ENCODE measurements at regions not wholly inside any gene's neighbourhood (a gene's known extent, or its start where the extent isn't known, plus 50 kb on each side); places are given as distances from the start of the nearest gene placed in this dataset.
A peak's percentile ranks its signal among the peaks of the same experiment; 100 is the strongest.
"Not testable (repeated sequence)": the region's sequence is repeated elsewhere in the genome, so short reads cannot be mapped to it uniquely, and the experiment has no call there.

GRCh38 chr16:29355339-29356059 lies 51.0 kb downstream of the NPIPB11 start:
- not testable (repeated sequence) for DNase-seq (ENCODE audit: low read depth)

DNA sequence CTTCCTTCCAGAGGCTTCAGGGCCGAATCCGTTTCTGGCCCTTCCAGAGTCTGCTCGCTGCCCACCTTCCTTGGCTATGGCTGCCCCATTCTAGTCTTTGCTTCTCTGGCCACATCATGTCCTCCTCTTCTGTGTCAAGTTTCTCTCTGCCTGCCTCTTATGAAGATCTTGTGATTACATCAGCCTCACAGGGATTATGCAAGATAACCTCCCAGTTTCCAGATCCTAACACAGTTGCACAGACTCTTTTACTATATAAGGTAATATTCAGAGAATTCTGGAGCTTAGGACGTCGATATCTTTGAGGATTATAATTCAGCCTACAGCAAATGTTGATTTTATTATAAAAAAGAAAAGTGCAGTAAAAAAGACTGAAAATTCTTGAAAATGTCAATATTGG lies 52.1 kb downstream of the NPIPB11 start:
- DNase-seq (ENCODE audit: low read depth): not testable (repeated sequence)

DNA sequence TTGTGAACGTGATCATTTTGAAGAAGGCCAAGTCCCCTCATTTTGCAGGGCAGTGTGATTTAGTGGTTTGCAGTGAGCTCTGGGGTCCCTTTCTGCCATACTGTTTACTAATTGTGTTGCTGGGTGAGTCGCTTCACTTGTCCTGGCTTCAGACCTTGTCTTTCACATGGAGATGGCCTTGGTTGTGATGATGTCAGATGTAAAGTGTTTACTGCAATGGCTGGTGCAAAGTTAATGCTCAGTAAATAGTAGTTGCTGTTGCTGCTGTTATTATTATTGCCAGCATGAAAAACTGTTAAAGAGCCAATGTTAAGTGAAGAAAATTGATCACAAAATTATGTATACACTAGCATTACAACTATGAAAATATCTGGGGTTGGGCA lies 53.9 kb downstream of the NPIPB11 start:
- not testable (repeated sequence) for DNase-seq (ENCODE audit: low read depth)

GRCh38 chr16:29351970-29352616 lies 54.4 kb downstream of the NPIPB11 start:
- DNase-seq (ENCODE audit: low read depth): not testable (repeated sequence)

DNA sequence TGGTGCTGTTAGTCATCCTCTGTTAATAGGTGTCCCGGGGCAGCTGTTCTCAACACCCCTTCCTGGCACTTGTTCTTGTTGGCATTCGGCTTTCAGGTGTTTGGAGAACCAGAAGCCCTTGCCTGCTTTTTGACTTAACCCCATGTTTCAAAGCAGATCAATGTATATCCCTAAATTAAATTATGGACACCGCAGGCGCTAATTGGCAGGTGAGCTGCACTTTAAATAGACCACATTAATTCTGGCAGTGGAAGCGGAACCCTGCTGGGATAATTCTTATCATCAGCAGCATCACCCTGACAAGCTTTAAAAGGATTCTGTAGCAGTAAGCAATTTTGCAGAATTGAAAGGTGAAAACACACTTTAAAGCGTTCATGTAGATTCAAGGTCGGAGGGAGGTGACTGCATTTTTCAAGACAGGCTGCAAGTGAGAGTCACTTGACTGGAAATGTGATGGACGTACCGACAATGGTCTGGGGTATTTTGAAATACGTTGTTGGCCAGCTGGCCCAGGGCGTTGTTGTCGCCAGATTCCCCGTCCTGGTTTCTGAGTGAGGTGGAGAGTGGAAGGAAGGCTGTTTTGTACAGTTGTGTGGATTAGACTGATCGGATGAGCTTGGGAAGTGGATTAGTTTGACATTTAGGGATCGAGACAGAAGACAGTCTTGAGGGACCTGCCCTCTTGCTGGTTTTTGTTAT lies 55.1 kb downstream of the NPIPB11 start:
- not testable (repeated sequence) for DNase-seq (ENCODE audit: low read depth)

DNA sequence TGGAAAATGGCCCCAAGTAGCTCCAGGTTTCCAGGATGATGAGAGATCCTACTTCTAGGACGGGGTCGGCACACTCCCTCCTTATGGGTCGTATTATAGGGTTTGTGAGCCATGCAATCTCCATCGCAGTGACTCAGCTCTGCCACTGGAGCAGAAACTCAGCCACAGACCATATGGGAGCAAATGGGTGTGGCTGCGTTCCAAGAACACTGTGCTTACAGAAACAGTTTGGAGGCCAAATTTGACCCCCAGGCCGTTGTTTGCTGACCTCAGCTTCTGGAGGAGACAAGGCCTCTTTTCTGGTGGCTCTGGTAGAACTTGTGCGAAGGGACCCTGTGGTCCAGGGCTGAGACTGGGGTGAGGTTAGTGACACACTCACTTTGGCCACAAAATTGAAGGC lies 56.5 kb downstream of the NPIPB11 start:
- peak; percentile 83 for DNase-seq (ENCODE audit: low read depth)

DNA sequence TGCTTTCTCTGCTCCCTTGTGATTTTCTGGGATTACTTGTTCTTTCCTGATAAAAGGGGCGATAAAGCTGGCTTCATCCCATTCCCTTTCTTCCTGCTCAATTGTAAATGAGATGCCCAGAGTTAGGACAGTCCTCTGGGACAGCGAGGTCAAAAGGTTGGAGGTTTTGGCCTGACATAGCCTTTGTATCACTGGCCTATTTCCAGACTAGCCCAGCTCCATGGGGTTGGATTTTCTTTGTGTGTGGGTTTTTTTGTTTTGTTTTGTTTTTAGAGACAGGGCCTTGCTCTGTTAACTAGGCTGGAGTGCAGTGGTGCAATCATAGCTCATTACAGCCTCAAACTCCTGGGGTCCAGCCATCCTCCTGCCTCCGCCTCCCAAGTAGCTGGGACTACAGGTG lies 57.8 kb downstream of the NPIPB11 start:
- DNase-seq (ENCODE audit: low read depth): not testable (repeated sequence)

DNA sequence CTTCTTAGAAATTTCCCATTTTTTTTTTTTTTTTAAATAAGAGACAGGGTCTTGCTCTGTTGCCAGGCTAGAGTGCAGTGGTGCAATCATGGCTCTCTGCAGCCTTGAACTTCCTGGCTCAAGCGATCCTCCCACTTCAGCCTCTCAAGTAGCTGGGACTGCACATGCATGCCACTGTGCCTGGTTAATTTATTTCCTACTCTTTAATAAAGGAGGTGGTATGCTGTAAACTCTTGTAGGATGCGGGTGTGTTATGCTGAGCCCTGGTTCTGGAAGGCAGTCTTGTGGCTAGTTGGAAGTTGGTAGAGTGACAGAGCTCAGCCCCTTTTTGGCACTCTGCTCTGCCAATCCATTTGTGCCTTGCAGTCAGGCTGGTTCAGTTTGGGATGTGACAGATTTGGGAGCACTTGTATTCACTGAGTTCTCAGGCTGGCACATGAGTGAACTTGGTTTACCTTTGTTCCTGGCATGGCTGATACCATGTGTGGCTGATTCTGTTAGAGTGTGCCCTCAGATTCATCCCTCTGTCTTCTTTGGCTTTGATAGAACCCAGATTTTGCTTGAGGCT lies 58.3 kb downstream of the NPIPB11 start:
- not testable (repeated sequence) for DNase-seq (ENCODE audit: low read depth)

- DNase-seq (ENCODE audit: low read depth): not testable (repeated sequence)
Measured at GRCh38 chr16:29346796-29347580, 59.5 kb downstream of the NPIPB11 start.

- DNase-seq (ENCODE audit: low read depth): not testable (repeated sequence)
Measured at GRCh38 chr16:29346203-29346602, 60.3 kb downstream of the NPIPB11 start.

- DNase-seq (ENCODE audit: low read depth): not testable (repeated sequence)
Measured at GRCh38 chr16:29342937-29343336, 63.6 kb downstream of the NPIPB11 start.

- not testable (repeated sequence) for DNase-seq (ENCODE audit: low read depth)
Measured at GRCh38 chr16:29340779-29341438, 65.6 kb downstream of the NPIPB11 start.

- not testable (repeated sequence) for DNase-seq (ENCODE audit: low read depth)
Measured at GRCh38 chr16:29340235-29340634, 66.3 kb downstream of the NPIPB11 start.

- not testable (repeated sequence) for DNase-seq (ENCODE audit: low read depth)
Measured at GRCh38 chr16:29338821-29339700, 67.5 kb downstream of the NPIPB11 start.

DNA sequence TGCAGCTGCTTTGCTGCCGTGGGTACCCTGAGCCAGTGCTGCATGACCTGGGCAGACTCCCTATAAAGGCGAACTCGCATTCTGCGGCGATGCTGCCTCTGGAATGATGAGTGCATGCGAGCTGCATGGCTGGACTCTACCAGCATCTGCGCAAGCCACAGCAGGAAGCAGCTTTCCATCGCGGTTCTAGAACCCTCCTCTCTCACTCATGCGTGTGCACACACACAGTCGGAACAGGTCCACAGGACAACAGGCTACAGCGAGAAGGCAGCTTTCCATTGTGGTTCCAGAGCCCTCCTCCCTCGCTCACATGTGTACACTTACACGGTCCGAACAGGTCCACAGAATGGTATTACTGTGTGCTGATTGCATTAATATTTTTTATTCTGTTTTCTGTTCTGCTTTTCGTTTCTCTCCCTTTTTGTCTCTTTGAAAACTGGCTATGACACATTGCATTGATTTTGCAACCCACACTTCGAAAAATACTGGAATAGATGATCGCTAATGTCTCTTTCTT lies 69.1 kb downstream of the NPIPB11 start:
- DNase-seq (ENCODE audit: low read depth): not testable (repeated sequence)

DNA sequence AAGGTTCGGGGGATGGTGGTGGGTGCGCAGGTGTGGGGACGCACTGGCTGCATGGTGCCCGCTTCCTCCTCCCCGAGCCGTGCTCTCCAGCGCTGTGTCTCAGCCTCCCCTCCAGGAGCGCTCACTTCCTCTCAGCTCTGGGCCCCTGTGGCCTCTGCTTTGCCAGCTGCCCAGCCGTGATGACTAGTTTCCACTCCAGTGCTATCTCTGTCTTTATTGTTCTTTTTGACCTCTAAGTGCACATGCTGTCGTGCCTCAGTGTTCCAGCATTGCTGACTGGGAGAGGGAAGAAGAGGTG lies 71.0 kb downstream of the NPIPB11 start:
- not testable (repeated sequence) for DNase-seq (ENCODE audit: low read depth)

DNA sequence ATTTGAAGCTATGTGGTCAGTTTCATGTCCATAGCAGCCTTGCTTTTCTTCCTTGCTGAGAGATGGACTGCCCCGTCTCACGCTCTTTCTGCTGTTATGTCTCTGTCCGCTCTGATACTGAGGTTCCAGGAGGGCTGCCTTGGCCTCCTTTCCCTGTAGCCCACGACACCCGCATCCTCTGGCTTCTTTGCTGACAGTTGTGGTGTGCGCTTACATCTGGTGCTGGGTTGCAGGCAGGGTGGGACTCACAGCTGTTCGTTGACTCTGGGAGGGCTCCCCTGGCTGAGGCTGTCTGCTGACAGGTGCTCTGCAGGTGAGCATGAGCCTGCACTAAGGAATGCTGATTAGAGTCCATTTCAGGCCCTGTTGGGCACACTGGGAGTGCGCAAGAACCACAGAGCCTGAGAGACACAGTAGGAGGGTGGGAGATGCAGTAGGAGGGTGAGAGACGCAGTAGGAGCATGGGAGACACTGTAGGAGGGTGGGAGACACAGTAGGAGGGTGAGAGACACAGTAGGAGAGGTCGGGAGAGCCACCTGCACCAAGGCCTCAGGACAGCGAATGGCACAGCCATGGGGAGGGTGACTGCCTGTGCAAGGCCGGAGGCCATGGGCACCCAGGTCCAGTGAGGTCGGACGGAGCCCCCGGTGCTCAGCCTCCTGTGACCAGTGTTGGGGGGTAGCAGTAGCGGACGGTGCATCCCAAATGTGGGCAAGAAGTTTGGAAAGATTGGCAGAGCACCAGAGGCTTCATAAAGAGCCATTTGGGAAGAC lies 71.5 kb downstream of the NPIPB11 start:
- not testable (repeated sequence) for DNase-seq (ENCODE audit: low read depth)

DNA sequence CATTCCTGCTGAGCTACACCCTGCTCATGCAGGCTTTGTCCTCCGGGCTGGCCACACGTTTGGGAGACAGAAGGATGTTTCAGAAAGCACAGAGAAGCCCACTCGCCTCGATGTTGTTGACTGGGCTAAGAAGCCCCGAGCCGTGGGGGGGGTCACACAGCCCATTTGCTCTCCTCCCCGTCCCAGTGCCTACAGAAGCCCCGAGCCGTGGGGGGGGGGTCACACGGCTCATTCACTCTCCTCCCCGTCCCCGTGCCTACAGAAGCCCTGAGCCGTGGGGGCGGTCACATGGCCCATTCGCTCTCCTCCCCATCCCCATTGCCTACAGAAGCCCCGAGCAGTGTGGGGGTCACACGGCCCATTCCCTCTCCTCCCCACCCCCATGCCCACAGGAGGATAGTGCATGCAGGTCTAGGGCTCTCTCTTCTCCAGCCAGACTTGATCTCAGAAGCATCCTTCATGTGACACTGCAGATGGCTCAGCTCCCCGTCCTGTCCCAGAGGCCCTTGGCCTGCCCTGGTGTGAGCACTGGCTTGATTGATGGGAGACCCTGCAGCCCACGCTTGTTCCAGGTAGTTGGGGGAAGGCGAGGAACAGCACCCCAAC lies 72.9 kb downstream of the NPIPB11 start:
- DNase-seq (ENCODE audit: low read depth): not testable (repeated sequence)

DNA sequence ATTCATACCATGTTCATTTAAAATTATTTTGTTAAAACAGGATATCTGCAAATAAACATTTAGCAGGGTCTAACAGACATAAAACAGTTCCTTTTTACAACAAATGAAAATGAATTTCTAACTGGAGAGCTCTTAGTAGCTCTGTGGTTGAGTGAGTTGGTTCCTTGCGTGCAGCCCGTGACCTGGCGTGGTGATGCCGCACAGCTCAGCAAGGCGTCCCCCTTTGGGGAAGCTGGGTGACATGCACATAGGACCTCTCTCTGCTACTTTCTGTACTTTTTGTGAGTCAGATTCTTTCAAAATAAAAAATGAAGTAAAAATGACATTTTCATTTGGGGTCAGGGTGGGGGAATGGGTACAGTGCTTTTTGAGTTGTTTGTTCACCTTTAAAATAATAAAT lies 75.9 kb downstream of the NPIPB11 start:
- DNase-seq (ENCODE audit: low read depth): not testable (repeated sequence)

Measured in Daoy (cell line).